SK-N-SH (cell line): ENCODE measurements at regions not wholly inside any gene's neighbourhood (a gene's known extent, or its start where the extent isn't known, plus 50 kb on each side); places are given as distances from the start of the nearest gene placed in this dataset.
"Not testable (repeated sequence)": the region's sequence is repeated elsewhere in the genome, so short reads cannot be mapped to it uniquely, and the experiment has no call there.

Source experiments
- CTCF ChIA-PET: fragments of 300-600, 350-600 bp; formaldehyde crosslinking; extraction: SDS; loops from one replicate; lab custom pipeline; 2021; lab: Yijun Ruan, JAX
- POLR2A ChIA-PET: fragments of 350-600 bp; sonication (Branson Sonifier 250); formaldehyde crosslinking; extraction: SDS; loops from one replicate; lab custom pipeline; 2020; ENCODE audit warnings: antibody characterized with exemption, inconsistent platforms; lab: Yijun Ruan, JAX
- DNase-seq: peaks from one replicate; pipeline ENCODE4 v3.0.0; 2012
- H2AFZ ChIP-seq: fragments of 200-600 bp; sonication (generic); 2 replicates; pipeline ENCODE4 v1.8.1; 2016; ENCODE audit warnings: antibody characterized with exemption, mild to moderate bottlenecking, low read depth
- H3F3A ChIP-seq: fragments of 200-600 bp; sonication (generic); replicated peaks from 2 replicates; pipeline ENCODE3; 2016; ENCODE audit warnings: antibody characterized with exemption, mild to moderate bottlenecking; ENCODE audit not compliant: insufficient read depth
- H3K27ac ChIP-seq, 2 experiments: fragments of 200-500 bp in 1 of 2; fragments of 200-600 bp in 1 of 2; sonication (Bioruptor generic) in 1 of 2; sonication (generic), shearing (Covaris generic) in 1 of 2; 2 replicates each; pipeline versions ENCODE4 v1.5.1 to v1.6.1; 2014 to 2016; ENCODE audit warnings: low read depth in 2 of 2, inconsistent platforms in 1 of 2, low read length in 1 of 2, mild to moderate bottlenecking in 1 of 2, mixed read lengths in 1 of 2
- H3K27me3 ChIP-seq: fragments of 200-600 bp; sonication (generic), shearing (Covaris generic); 2 replicates; pipeline ENCODE4 v1.6.1; 2016; ENCODE audit warnings: mixed run types; ENCODE audit not compliant: insufficient read depth
- H3K36me3 ChIP-seq, 2 experiments: fragments of 200-500 bp in 1 of 2; fragments of 200-600 bp in 1 of 2; sonication (Bioruptor generic) in 1 of 2; sonication (generic) in 1 of 2; replicated peaks in 1 of 2; 2 replicates each; pipeline versions ENCODE3 to v1.5.1; 2014 to 2016; ENCODE audit warnings: low read length in 1 of 2, mild to moderate bottlenecking in 1 of 2; ENCODE audit not compliant: insufficient read depth in 2 of 2, control insufficient read depth in 1 of 2
- H3K4me1 ChIP-seq, 2 experiments: fragments of 200-500 bp in 1 of 2; fragments of 200-600 bp in 1 of 2; sonication (Bioruptor generic) in 1 of 2; sonication (generic), shearing (Covaris generic) in 1 of 2; 2 replicates each; pipeline versions ENCODE4 v1.5.1 to v1.6.1; 2014 to 2016; ENCODE audit warnings: low read depth in 1 of 2, low read length in 1 of 2, mixed run types in 1 of 2; ENCODE audit not compliant: insufficient read depth in 2 of 2, control insufficient read depth in 1 of 2
- H3K4me2 ChIP-seq: fragments of 200-600 bp; sonication (generic), shearing (Covaris generic); 2 replicates; pipeline ENCODE4 v1.6.1; 2017; ENCODE audit warnings: mixed run types
- H3K4me3 ChIP-seq, 2 experiments: fragments of 200-500 bp in 1 of 2; fragments of 200-600 bp in 1 of 2; sonication (Bioruptor generic) in 1 of 2; sonication (generic), shearing (Covaris generic) in 1 of 2; 2 replicates each; pipeline versions ENCODE4 v1.5.1 to v1.8.1; 2014 to 2016; ENCODE audit warnings: low read depth in 2 of 2, inconsistent platforms in 1 of 2, low read length in 1 of 2, mild to moderate bottlenecking in 1 of 2, mixed read lengths in 1 of 2, moderate library complexity in 1 of 2
- H3K79me2 ChIP-seq: fragments of 200-600 bp; sonication (generic); 2 replicates; pipeline ENCODE4 v1.8.1; 2017; ENCODE audit warnings: mild to moderate bottlenecking; ENCODE audit not compliant: insufficient read depth
- H3K9ac ChIP-seq: fragments of 200-600 bp; sonication (generic); 2 replicates; pipeline ENCODE4 v1.6.1; 2017; ENCODE audit warnings: mixed run types
- H3K9me2 ChIP-seq: fragments of 200-600 bp; sonication (generic); 2 replicates; pipeline ENCODE4 v1.6.1; 2017; ENCODE audit warnings: mixed run types
- H3K9me3 ChIP-seq: fragments of 200-600 bp; sonication (generic); 2 replicates; pipeline ENCODE4 v1.6.1; 2017; ENCODE audit warnings: mixed run types, mild to moderate bottlenecking, moderate library complexity
- H4K20me1 ChIP-seq: fragments of 200-600 bp; sonication (generic); 2 replicates; pipeline ENCODE4 v1.6.1; 2017; ENCODE audit warnings: mild to moderate bottlenecking, mixed run types; ENCODE audit not compliant: insufficient read depth
- FOSL2 ChIP-seq: IDR thresholded peaks from 2 replicates; pipeline ENCODE4 v1.4.0; 2012; ENCODE audit warnings: low read depth, mild to moderate bottlenecking, moderate library complexity, borderline replicate concordance
- MAX ChIP-seq: IDR thresholded peaks from 2 replicates; pipeline ENCODE4 v1.4.0; 2012; ENCODE audit warnings: low read depth
- POLR2AphosphoS5 ChIP-seq: IDR thresholded peaks from 2 replicates; pipeline ENCODE4 v1.6.1; 2012; ENCODE audit warnings: low read depth, low read length
- RAD21 ChIP-seq: IDR thresholded peaks from 2 replicates; pipeline ENCODE4 v1.6.1; 2012; ENCODE audit warnings: mild to moderate bottlenecking, low read length
- RCOR1 ChIP-seq: fragments of 150-350 bp; IDR thresholded peaks from 2 replicates; pipeline ENCODE4 v1.6.1; 2017; ENCODE audit warnings: antibody characterized with exemption, low read length
- SIN3A ChIP-seq: IDR thresholded peaks from 2 replicates; pipeline ENCODE4 v1.6.1; 2012; ENCODE audit warnings: low read depth, mild to moderate bottlenecking, low read length, moderate library complexity, borderline replicate concordance
- TCF12 ChIP-seq: IDR thresholded peaks from 2 replicates; pipeline ENCODE4 v1.4.0; 2012
- USF1 ChIP-seq: IDR thresholded peaks from 2 replicates; pipeline ENCODE4 v1.4.0; 2012; ENCODE audit warnings: low read depth, borderline replicate concordance
- YY1 ChIP-seq: IDR thresholded peaks from 2 replicates; pipeline ENCODE4 v1.4.0; 2012; ENCODE audit warnings: low read depth, mild to moderate bottlenecking
- WGBS: methylation state at CpG from one replicate; pipeline ENCODE4 v1.1.6; 2017; ENCODE audit warnings: low lambda C conversion rate; 5-methylcytosine and 5-hydroxymethylcytosine counted together

GRCh38 chr5:155700333-155700732 is 626.6 kb upstream of the SGCD start:
- Histone ChIP-seq H3K9ac (no peak overlapping the region), H3F3A (no peaks in the 10 kb centered on the region), H2AFZ (no peak overlapping the region), H3K79me2 (no peaks in the 10 kb centered on the region), H3K4me2 (no peak overlapping the region), H3K9me3 (no peaks in the 10 kb centered on the region), H3K4me3 (no peak overlapping the region), H3K4me1 (no peaks in the 10 kb centered on the region), H3K9me2 (no peaks in the 10 kb centered on the region), H3K36me3 (no peaks in the 10 kb centered on the region), H3K27ac (no peak overlapping the region), H4K20me1 (no peaks in the 10 kb centered on the region), H3K27me3 (no peaks in the 10 kb centered on the region)
- ChIA-PET CTCF (interaction anchor here (0.8 kb wide), 1 partner anchor 45 kb away, joined by 3 read pairs; no protein-coding TSS in a partner anchor), POLR2A (no interaction called here)
- WGBS, result 3% methylated on average over 3 of the region's 3 CpGs
- DNase-seq, result no peak
- TF ChIP-seq MAX, result no peak
- TF ChIP-seq USF1, result no peak
- TF ChIP-seq YY1, result no peak
- peak; percentile 40 for TF ChIP-seq RAD21

- POLR2A ChIA-PET, result no interaction called here
- Histone ChIP-seq H3K36me3 (no peaks in the 10 kb centered on the region), H3F3A (no peaks in the 10 kb centered on the region), H3K4me1 (no peaks in the 10 kb centered on the region), H3K27me3 (no peaks in the 10 kb centered on the region), H3K9me2 (no peaks in the 10 kb centered on the region), H3K4me3 (no peak overlapping the region), H3K4me2 (no peak overlapping the region), H3K27ac (no peak overlapping the region), H3K79me2 (no peaks in the 10 kb centered on the region), H4K20me1 (no peaks in the 10 kb centered on the region), H3K9ac (no peak overlapping the region), H3K9me3 (no peaks in the 10 kb centered on the region), H2AFZ (no peak overlapping the region)
- CTCF ChIA-PET, result no interaction called here
- WGBS, result 50% methylated on average over 1 of the region's 1 CpG
- TF ChIP-seq POLR2AphosphoS5, result no peak
- TF ChIP-seq FOSL2, result no peak
- no peak for TF ChIP-seq TCF12
- no peak for TF ChIP-seq RCOR1
- TF ChIP-seq USF1, result no peak
- no peak for TF ChIP-seq SIN3A
- no peak for DNase-seq
Measured at GRCh38 chr5:155711882-155712281, 615.1 kb upstream of the SGCD start.

GRCh38 chr5:155714435-155714834 is 612.5 kb upstream of the SGCD start:
- H2AFZ ChIP-seq, H3K79me2 ChIP-seq, H3K4me2 ChIP-seq, H3K4me3 ChIP-seq, H3K4me1 ChIP-seq, H4K20me1 ChIP-seq, H3K27me3 ChIP-seq, DNase-seq, CTCF ChIA-PET, H3K9me3 ChIP-seq, H3K9me2 ChIP-seq, H3K27ac ChIP-seq, H3K36me3 ChIP-seq, H3K9ac ChIP-seq, POLR2A ChIA-PET, H3F3A ChIP-seq: not testable (repeated sequence)
- WGBS, result 0% methylated on average over 2 of the region's 2 CpGs
